ENCODE measurements at regions not wholly inside any gene's neighbourhood (a gene's known extent, or its start where the extent isn't known, plus 50 kb on each side); places are given as distances from the start of the nearest gene placed in this dataset.

DNA sequence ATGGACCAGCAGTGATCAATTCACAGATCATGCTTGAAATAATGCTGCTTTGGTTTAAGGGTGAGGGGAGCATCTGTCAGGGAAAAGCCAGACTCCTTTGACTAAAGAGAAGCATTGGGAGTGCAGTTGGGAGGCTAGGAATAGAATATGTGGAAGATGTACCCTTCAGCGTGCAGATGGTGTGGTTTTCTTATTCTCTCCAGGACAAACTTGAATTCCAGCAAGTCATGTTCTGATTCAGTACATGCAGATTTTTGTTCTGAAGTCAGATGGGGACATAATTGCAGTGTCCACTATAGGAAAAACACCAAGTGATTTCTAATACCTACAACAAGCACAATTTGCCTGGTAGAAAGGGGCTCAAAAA lies 99.0 kb upstream of the LIMCH1 start:
- intact Hi-C loops (cut with micrococcal nuclease) (no loop called here), dilution Hi-C loops (cut with MboI; ENCODE audit: extremely low pct_ligation_motif_present, low sequenced_read_pairs) (no loop called here)
- Histone ChIP-seq H3K4me1 (ENCODE audit: control insufficient read depth, extremely low read depth, insufficient read depth, low read length) (peaks cover 8% of the 10 kb centered on the region), H3K9me1 (replicated peaks; ENCODE audit: control insufficient read depth, extremely low read depth, insufficient read depth, low read length) (no peaks in the 10 kb centered on the region), H4K20me1 (replicated peaks; ENCODE audit: control insufficient read depth, extremely low read depth, insufficient read depth, low read length) (no peaks in the 10 kb centered on the region), H2AFZ (ENCODE audit: low read depth, low read length) (no peak overlapping the region), H3K27me3 (ENCODE audit: control insufficient read depth in 2 of 2, insufficient read depth in 2 of 2, low read length in 2 of 2) (peaks cover 14 to 33% of the 10 kb centered on the region in 2 experiments), H3K4me2 (ENCODE audit: insufficient read depth, low read length) (no peak overlapping the region), H3K36me3 (ENCODE audit: control insufficient read depth in 2 of 2, extremely low read depth in 1 of 2, insufficient read depth in 2 of 2, low read length in 2 of 2) (no peaks in the 10 kb centered on the region), H3K79me2 (ENCODE audit: control insufficient read depth, insufficient read depth, low read length) (no peaks in the 10 kb centered on the region), H3K9me3 (replicated peaks; ENCODE audit: control insufficient read depth, insufficient read depth, low read length) (no peaks in the 10 kb centered on the region), H3K27ac (ENCODE audit: insufficient read depth, low read depth, low read length) (no peak overlapping the region), H3K9ac (replicated peaks; ENCODE audit: extremely low read depth, insufficient read depth, low read length) (no peak overlapping the region), H3K4me3 (replicated peaks in 1 of 3; ENCODE audit: insufficient read depth in 1 of 3, low read depth in 1 of 3, low read length in 3 of 3) (no peak overlapping the region)
- ChIA-PET CTCF (no interaction called here), POLR2A (no interaction called here)
- TF ChIP-seq JUN (IDR thresholded peaks at IDR 0.05; ENCODE audit: borderline replicate concordance, insufficient read depth, insufficient read length, low read depth) (no peak), FOS (IDR thresholded peaks at IDR 0.05; ENCODE audit: borderline replicate concordance, insufficient read depth, low read length) (no peak), POLR2AphosphoS5 (IDR thresholded peaks at IDR 0.05; ENCODE audit: insufficient read depth, low read depth, low read length) (no peak), POLR2A (IDR thresholded peaks at IDR 0.05; ENCODE audit: low read depth, low read length) (no peak), MYC (IDR thresholded peaks at IDR 0.05; ENCODE audit: low read depth, low read length) (no peak), EZH2 (IDR thresholded peaks at IDR 0.05; ENCODE audit: borderline replicate concordance, low read depth, low read length, severe bottlenecking) (no peak), GATA2 (IDR thresholded peaks at IDR 0.05; ENCODE audit: insufficient read depth, insufficient read length, low read depth, low read length) (no peak)
- TF ChIP-seq, protein P1, sequence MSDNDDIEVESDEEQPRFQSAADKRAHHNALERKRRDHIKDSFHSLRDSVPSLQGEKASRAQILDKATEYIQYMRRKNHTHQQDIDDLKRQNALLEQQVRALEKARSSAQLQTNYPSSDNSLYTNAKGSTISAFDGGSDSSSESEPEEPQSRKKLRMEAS (IDR thresholded peaks at IDR 0.05; ENCODE audit: insufficient read depth, insufficient read length), result no peak
- TF ChIP-seq, protein P2, sequence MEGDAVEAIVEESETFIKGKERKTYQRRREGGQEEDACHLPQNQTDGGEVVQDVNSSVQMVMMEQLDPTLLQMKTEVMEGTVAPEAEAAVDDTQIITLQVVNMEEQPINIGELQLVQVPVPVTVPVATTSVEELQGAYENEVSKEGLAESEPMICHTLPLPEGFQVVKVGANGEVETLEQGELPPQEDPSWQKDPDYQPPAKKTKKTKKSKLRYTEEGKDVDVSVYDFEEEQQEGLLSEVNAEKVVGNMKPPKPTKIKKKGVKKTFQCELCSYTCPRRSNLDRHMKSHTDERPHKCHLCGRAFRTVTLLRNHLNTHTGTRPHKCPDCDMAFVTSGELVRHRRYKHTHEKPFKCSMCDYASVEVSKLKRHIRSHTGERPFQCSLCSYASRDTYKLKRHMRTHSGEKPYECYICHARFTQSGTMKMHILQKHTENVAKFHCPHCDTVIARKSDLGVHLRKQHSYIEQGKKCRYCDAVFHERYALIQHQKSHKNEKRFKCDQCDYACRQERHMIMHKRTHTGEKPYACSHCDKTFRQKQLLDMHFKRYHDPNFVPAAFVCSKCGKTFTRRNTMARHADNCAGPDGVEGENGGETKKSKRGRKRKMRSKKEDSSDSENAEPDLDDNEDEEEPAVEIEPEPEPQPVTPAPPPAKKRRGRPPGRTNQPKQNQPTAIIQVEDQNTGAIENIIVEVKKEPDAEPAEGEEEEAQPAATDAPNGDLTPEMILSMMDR (IDR thresholded peaks at IDR 0.05; ENCODE audit: extremely low read depth in 1 of 2, insufficient read depth in 1 of 2, low read depth in 1 of 2, low read length in 2 of 2), result no peak
- no peak for DNase-seq (ENCODE audit: low read depth, low spot score)
- no peak for FAIRE-seq
- no TSS peak for BruUV-seq (replicated peaks)

Data from endothelial cell of umbilical vein (primary cell).